HepG2 (cell line): ENCODE measurements at regions not wholly inside any gene's neighbourhood (a gene's known extent, or its start where the extent isn't known, plus 50 kb on each side); places are given as distances from the start of the nearest gene placed in this dataset.

Experiments used
- KDM3A ChIP-seq: IDR thresholded peaks from 2 replicates; pipeline ENCODE4 v1.6.1; 2018; ENCODE audit warnings: low read depth, missing compliant biosample characterization
- PHF21A ChIP-seq: sonication (generic); formaldehyde crosslinking; IDR thresholded peaks from 2 replicates; pipeline ENCODE4 v1.5.0; 2020; ENCODE audit warnings: mild to moderate bottlenecking, missing genetic modification reagents
- TARDBP ChIP-seq: sonication (generic); formaldehyde crosslinking; IDR thresholded peaks from 2 replicates; pipeline ENCODE4 v1.8.0; 2022; ENCODE audit warnings: mild to moderate bottlenecking, missing genetic modification reagents
- ZKSCAN1 ChIP-seq: fragments of 150-350 bp; IDR thresholded peaks from 2 replicates; pipeline ENCODE4 v1.6.1; 2014; ENCODE audit warnings: low read length
- ZNF253 ChIP-seq: sonication (generic); formaldehyde crosslinking; IDR thresholded peaks from 2 replicates; pipeline ENCODE4 v1.8.0; 2022; ENCODE audit warnings: mild to moderate bottlenecking, missing genetic modification reagents, borderline replicate concordance
- ZNF282 ChIP-seq: fragments of 450-650 bp; IDR thresholded peaks from 2 replicates; pipeline ENCODE4 v1.6.1; 2018; ENCODE audit not compliant: partially characterized antibody
- ZNF33B ChIP-seq: sonication (generic); formaldehyde crosslinking; IDR thresholded peaks from 2 replicates; pipeline ENCODE4 v1.5.1; 2020; ENCODE audit warnings: mild to moderate bottlenecking, missing genetic modification reagents
- ZNF354B ChIP-seq: sonication (generic); formaldehyde crosslinking; IDR thresholded peaks from 2 replicates; pipeline ENCODE4 v1.8.0; 2022; ENCODE audit warnings: mild to moderate bottlenecking, missing genetic modification reagents
- TF ChIP-seq, protein P1 (sequence below): sonication (generic); formaldehyde crosslinking; IDR thresholded peaks from 2 replicates; pipeline ENCODE4 v1.4.0; 2020; ENCODE audit warnings: missing genetic modification reagents, borderline replicate concordance
- TF ChIP-seq, protein P2 (sequence below): sonication (generic); formaldehyde crosslinking; IDR thresholded peaks from 2 replicates; pipeline ENCODE4 v1.5.0; 2020; ENCODE audit warnings: missing genetic modification reagents

DNA sequence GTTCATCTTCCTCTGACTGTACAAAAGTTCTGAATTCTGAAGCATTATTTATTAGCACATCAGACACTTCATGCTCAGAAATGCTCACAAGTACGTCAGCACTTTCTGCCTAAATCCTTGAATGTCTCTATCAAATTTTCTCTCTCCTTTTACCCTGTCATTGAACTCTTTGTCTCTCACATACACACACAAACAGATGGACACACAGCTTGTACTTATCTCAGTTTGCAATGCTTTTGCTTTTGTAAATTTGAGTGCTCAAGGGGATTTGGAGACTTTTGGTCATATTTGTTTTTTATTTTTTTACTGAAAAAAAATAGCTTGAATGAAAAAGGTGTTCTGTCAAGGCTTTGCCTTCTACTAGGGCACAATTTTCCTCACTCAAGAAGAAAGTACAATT lies 64.2 kb upstream of the PDZRN4 start (continued):
- no peak for TF ChIP-seq ZNF282
- TF ChIP-seq, protein P1, sequence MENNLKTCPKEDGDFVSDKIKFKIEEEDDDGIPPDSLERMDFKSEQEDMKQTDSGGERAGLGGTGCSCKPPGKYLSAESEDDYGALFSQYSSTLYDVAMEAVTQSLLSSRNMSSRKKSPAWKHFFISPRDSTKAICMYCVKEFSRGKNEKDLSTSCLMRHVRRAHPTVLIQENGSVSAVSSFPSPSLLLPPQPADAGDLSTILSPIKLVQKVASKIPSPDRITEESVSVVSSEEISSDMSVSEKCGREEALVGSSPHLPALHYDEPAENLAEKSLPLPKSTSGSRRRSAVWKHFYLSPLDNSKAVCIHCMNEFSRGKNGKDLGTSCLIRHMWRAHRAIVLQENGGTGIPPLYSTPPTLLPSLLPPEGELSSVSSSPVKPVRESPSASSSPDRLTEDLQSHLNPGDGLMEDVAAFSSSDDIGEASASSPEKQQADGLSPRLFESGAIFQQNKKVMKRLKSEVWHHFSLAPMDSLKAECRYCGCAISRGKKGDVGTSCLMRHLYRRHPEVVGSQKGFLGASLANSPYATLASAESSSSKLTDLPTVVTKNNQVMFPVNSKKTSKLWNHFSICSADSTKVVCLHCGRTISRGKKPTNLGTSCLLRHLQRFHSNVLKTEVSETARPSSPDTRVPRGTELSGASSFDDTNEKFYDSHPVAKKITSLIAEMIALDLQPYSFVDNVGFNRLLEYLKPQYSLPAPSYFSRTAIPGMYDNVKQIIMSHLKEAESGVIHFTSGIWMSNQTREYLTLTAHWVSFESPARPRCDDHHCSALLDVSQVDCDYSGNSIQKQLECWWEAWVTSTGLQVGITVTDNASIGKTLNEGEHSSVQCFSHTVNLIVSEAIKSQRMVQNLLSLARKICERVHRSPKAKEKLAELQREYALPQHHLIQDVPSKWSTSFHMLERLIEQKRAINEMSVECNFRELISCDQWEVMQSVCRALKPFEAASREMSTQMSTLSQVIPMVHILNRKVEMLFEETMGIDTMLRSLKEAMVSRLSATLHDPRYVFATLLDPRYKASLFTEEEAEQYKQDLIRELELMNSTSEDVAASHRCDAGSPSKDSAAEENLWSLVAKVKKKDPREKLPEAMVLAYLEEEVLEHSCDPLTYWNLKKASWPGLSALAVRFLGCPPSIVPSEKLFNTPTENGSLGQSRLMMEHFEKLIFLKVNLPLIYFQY (CRISPR knock-in tag), result no peak
- no peak for TF ChIP-seq ZNF253 (CRISPR knock-in tag)
- TF ChIP-seq, protein P2, sequence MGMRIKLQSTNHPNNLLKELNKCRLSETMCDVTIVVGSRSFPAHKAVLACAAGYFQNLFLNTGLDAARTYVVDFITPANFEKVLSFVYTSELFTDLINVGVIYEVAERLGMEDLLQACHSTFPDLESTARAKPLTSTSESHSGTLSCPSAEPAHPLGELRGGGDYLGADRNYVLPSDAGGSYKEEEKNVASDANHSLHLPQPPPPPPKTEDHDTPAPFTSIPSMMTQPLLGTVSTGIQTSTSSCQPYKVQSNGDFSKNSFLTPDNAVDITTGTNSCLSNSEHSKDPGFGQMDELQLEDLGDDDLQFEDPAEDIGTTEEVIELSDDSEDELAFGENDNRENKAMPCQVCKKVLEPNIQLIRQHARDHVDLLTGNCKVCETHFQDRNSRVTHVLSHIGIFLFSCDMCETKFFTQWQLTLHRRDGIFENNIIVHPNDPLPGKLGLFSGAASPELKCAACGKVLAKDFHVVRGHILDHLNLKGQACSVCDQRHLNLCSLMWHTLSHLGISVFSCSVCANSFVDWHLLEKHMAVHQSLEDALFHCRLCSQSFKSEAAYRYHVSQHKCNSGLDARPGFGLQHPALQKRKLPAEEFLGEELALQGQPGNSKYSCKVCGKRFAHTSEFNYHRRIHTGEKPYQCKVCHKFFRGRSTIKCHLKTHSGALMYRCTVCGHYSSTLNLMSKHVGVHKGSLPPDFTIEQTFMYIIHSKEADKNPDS (CRISPR knock-in tag), result no peak
- TF ChIP-seq TARDBP (CRISPR knock-in tag), result no peak
- TF ChIP-seq PHF21A (CRISPR knock-in tag), result no peak
- no peak for TF ChIP-seq KDM3A (CRISPR knock-in tag)
- no peak for TF ChIP-seq ZNF354B
- TF ChIP-seq ZNF33B (CRISPR knock-in tag), result no peak
- no peak for TF ChIP-seq ZKSCAN1
